ENCODE measurements at regions not wholly inside any gene's neighbourhood (a gene's known extent, or its start where the extent isn't known, plus 50 kb on each side); places are given as distances from the start of the nearest gene placed in this dataset. TPM values are rescaled to one million over a fixed set of nuclear protein-coding genes. Genes with fewer than 3 reads are reported as not detected.

- CTCF ChIA-PET: interaction anchor here (1.3 to 2.4 kb wide), 5 partner anchors 15 to 262 kb away, joined by 3 to 12 read pairs (median 4); no protein-coding TSS in a partner anchor
- no peak overlapping the region for H3K4me3 ChIP-seq (ENCODE audit: low read depth, low read length)
- H3K9me3 ChIP-seq (ENCODE audit: control insufficient read depth, insufficient read depth, low read length): peaks cover 10% of the 10 kb centered on the region
- peak overlapping the region; percentile 48 for H3K27ac ChIP-seq (ENCODE audit: low read depth, low read length)
- POLR2A ChIA-PET: no interaction called here
- 0 out of 2 replicates have a peak, but pooled peaks have one; percentile 5 for TF ChIP-seq CTCF (IDR thresholded peaks at IDR 0.05; ENCODE audit: low read depth, low read length)
- H3K27me3 ChIP-seq (ENCODE audit: control insufficient read depth, insufficient read depth, low read length): no peaks in the 10 kb centered on the region
- DNase-seq (ENCODE audit: low read depth, low spot score): no peak
These were observed 54.0 kb upstream of the IPO9 start for GRCh38 chr1:201774983-201775344.

- H3K9me3 ChIP-seq (ENCODE audit: control insufficient read depth, insufficient read depth, low read length): peaks cover 10% of the 10 kb centered on the region
- CTCF ChIA-PET: interaction anchor here (1.3 to 2.4 kb wide), 4 partner anchors 15 to 263 kb away, joined by 3 to 12 read pairs (median 6); no protein-coding TSS in a partner anchor
- H3K27me3 ChIP-seq (ENCODE audit: control insufficient read depth, insufficient read depth, low read length): no peaks in the 10 kb centered on the region
- POLR2A ChIA-PET: no interaction called here
- no peak overlapping the region for H3K27ac ChIP-seq (ENCODE audit: low read depth, low read length)
- no peak for DNase-seq (ENCODE audit: low read depth, low spot score)
- no peak overlapping the region for H3K4me3 ChIP-seq (ENCODE audit: low read depth, low read length)
- no peak for TF ChIP-seq CTCF (IDR thresholded peaks at IDR 0.05; ENCODE audit: low read depth, low read length)
These were observed 53.6 kb upstream of the IPO9 start for GRCh38 chr1:201775380-201775779.

GRCh38 chr1:201778279-201779065 lies 50.5 kb upstream of the IPO9 start:
- Histone ChIP-seq H3K27me3 (ENCODE audit: control insufficient read depth, insufficient read depth, low read length) (no peaks in the 10 kb centered on the region), H3K4me3 (ENCODE audit: low read depth, low read length) (no peak overlapping the region), H3K9me3 (ENCODE audit: control insufficient read depth, insufficient read depth, low read length) (no peaks in the 10 kb centered on the region), H3K27ac (ENCODE audit: low read depth, low read length) (no peak overlapping the region)
- POLR2A ChIA-PET: interaction anchor here (0.7 kb wide), 1 partner anchor 22 kb away, joined by 5 read pairs; no protein-coding TSS in a partner anchor
- TF ChIP-seq CTCF (IDR thresholded peaks at IDR 0.05; ENCODE audit: low read depth, low read length): no peak
- no peak for DNase-seq (ENCODE audit: low read depth, low spot score)
- CTCF ChIA-PET: interaction anchor here (0.5 to 2.1 kb wide), 6 partner anchors 10 to 248 kb away, joined by 3 to 14 read pairs (median 4); no protein-coding TSS in a partner anchor

Small RNAs in the stretch of these regions (small RNA-seq; reads per million reads assigned to genes)
- gene MIR5191 (ENCODE audit: insufficient read length, low read depth): not detected
- not detected for gene RNU6-501P (ENCODE audit: insufficient read length, low read depth)
